ENCODE measurements at regions not wholly inside any gene's neighbourhood (a gene's known extent, or its start where the extent isn't known, plus 50 kb on each side); places are given as distances from the start of the nearest gene placed in this dataset.

- peaks cover 0 to 33% (median 10%) of the 10 kb centered on the region in 4 donors for H3K4me1 ChIP-seq
- no peak overlapping the region for H3K27ac ChIP-seq
- H3K9me3 ChIP-seq, result no peaks in the 10 kb centered on the region
- no peak overlapping the region for H3K4me3 ChIP-seq
- no peaks in the 10 kb centered on the region for H3K36me3 ChIP-seq
- TF ChIP-seq CTCF (IDR thresholded peaks at IDR 0.05), result no peak
- H3K27me3 ChIP-seq, result no peaks in the 10 kb centered on the region
- intact Hi-C loops (cut with DNase I; ENCODE audit: low total_unique reads), result no loop called here
- no peak for DNase-seq
These were observed 64.3 kb upstream of the ATL2 start for GRCh38 chr2:38441346-38441745.

- H3K27ac ChIP-seq, result no peak overlapping the region
- intact Hi-C loops (cut with DNase I; ENCODE audit: low total_unique reads), result no loop called here
- no peak overlapping the region for H3K4me3 ChIP-seq
- no peaks in the 10 kb centered on the region for H3K9me3 ChIP-seq
- peaks cover 0 to 33% (median 10%) of the 10 kb centered on the region in 4 donors for H3K4me1 ChIP-seq
- no peak for TF ChIP-seq CTCF (IDR thresholded peaks at IDR 0.05)
- H3K36me3 ChIP-seq, result no peaks in the 10 kb centered on the region
- H3K27me3 ChIP-seq, result no peaks in the 10 kb centered on the region
- no peak for DNase-seq
These were observed 63.6 kb upstream of the ATL2 start for GRCh38 chr2:38440655-38441054.

GRCh38 chr2:38439863-38440262 is 62.8 kb upstream of the ATL2 start:
- H3K9me3 ChIP-seq, result no peaks in the 10 kb centered on the region
- H3K4me3 ChIP-seq, result no peak overlapping the region
- H3K36me3 ChIP-seq, result no peaks in the 10 kb centered on the region
- peaks cover 0 to 33% (median 10%) of the 10 kb centered on the region in 4 donors for H3K4me1 ChIP-seq
- intact Hi-C loops (cut with DNase I; ENCODE audit: low total_unique reads), result loop anchor here (10.0 kb wide), 1 partner anchor 55 kb away; no protein-coding TSS in a partner anchor
- DNase-seq, result no peak
- no peak overlapping the region for H3K27ac ChIP-seq
- H3K27me3 ChIP-seq, result no peaks in the 10 kb centered on the region
- no peak for TF ChIP-seq CTCF (IDR thresholded peaks at IDR 0.05)

- H3K36me3 ChIP-seq, result no peaks in the 10 kb centered on the region
- no peak for TF ChIP-seq CTCF (IDR thresholded peaks at IDR 0.05)
- intact Hi-C loops (cut with DNase I; ENCODE audit: low total_unique reads), result loop anchor here (10.0 kb wide), 1 partner anchor 54 kb away; no protein-coding TSS in a partner anchor
- H3K9me3 ChIP-seq, result no peaks in the 10 kb centered on the region
- no peak overlapping the region for H3K4me3 ChIP-seq
- H3K27me3 ChIP-seq, result no peaks in the 10 kb centered on the region
- peaks cover 0 to 31% (median 10%) of the 10 kb centered on the region in 4 donors for H3K4me1 ChIP-seq
- DNase-seq, result no peak
- no peak overlapping the region for H3K27ac ChIP-seq
These were observed 62.0 kb upstream of the ATL2 start for GRCh38 chr2:38438883-38439612.

- no peaks in the 10 kb centered on the region for H3K9me3 ChIP-seq
- H3K4me3 ChIP-seq, result no peak overlapping the region
- H3K27ac ChIP-seq, result no peak overlapping the region
- H3K27me3 ChIP-seq, result no peaks in the 10 kb centered on the region
- no peaks in the 10 kb centered on the region for H3K36me3 ChIP-seq
- intact Hi-C loops (cut with DNase I; ENCODE audit: low total_unique reads), result loop anchor here (10.0 kb wide), 1 partner anchor 54 kb away; no protein-coding TSS in a partner anchor
- no peak for TF ChIP-seq CTCF (IDR thresholded peaks at IDR 0.05)
- DNase-seq, result no peak
- H3K4me1 ChIP-seq, result peaks cover 0 to 32% (median 10%) of the 10 kb centered on the region in 4 donors
These were observed 61.2 kb upstream of the ATL2 start for GRCh38 chr2:38438133-38438882.

All from tibial artery (tissue), 4 donors.